Adrenal gland (tissue), 9 donors: ENCODE measurements at regions not wholly inside any gene's neighbourhood (a gene's known extent, or its start where the extent isn't known, plus 50 kb on each side); places are given as distances from the start of the nearest gene placed in this dataset.

Source experiments
- DNase-seq, 7 donors: peaks; one replicate each; pipeline ENCODE4 v3.0.0-alpha.2; 2019 to 2020
- H3K27ac ChIP-seq, 5 donors: fragments of 200-600 bp; sonication (generic) in 4 of 5; 1 replicate in 3 of 5; 2 replicates in 2 of 5; pipeline versions ENCODE4 v1.5.1 to v1.8.0; 2016 to 2020; ENCODE audit warnings: mild to moderate bottlenecking in 1 of 5
- H3K27me3 ChIP-seq: fragments of 200-600 bp; 2 replicates; pipeline ENCODE4 v1.8.0; 2021
- H3K36me3 ChIP-seq, 2 donors: fragments of 200-600 bp; replicated peaks in 1 of 2; 1 replicate in 1 of 2; 2 replicates in 1 of 2; pipeline versions ENCODE4 v1.5.1 to v1.8.0; 2018 to 2022
- H3K4me1 ChIP-seq, 2 donors: fragments of 200-600 bp; replicated peaks in 1 of 2; 1 replicate in 1 of 2; 2 replicates in 1 of 2; pipeline versions ENCODE4 v1.5.1 to v1.8.0; 2018 to 2021
- H3K4me3 ChIP-seq, 4 donors: fragments of 200-600 bp; sonication (generic) in 3 of 4; one replicate each; pipeline ENCODE4 v1.5.1; 2016 to 2018
- H3K9me3 ChIP-seq, 3 donors: fragments of 200-600 bp; sonication (generic) in 1 of 3; replicated peaks in 1 of 3; 1 replicate in 2 of 3; 2 replicates in 1 of 3; pipeline versions ENCODE4 v1.5.1 to v1.8.0; 2016 to 2021
- POLR2A ChIP-seq, 2 donors: fragments of 450-650 bp; IDR thresholded peaks; one replicate each; pipeline ENCODE4 v1.6.1; 2017; ENCODE audit warnings: antibody characterized with exemption in 2 of 2, mild to moderate bottlenecking in 2 of 2, moderate library complexity in 1 of 2
- WGBS, 4 donors: extraction: QIAGEN DNeasy Blood & Tissue Kit in 2 of 4; methylation state at CpG; one replicate each; pipeline versions ENCODE4 v1.1.5 to v1.1.7; 2013 to 2017; 5-methylcytosine and 5-hydroxymethylcytosine counted together
- intact Hi-C, 2 donors: fragments of 100-400 bp; cut with DNase I; formaldehyde crosslinking; loops; one replicate each; pipeline versions ENCODE4 v1.14.1 to v1.15.0; 2022 to 2023
- TF ChIP-seq, protein P1 (sequence below), 6 experiments: fragments of 450-650 bp in 4 of 6; fragments of 200-600 bp in 2 of 6; sonication (generic) in 1 of 6; IDR thresholded peaks; 1 replicate in 5 of 6; 2 replicates in 1 of 6; pipeline versions ENCODE4 v1.5.1 to v1.8.0; 2016 to 2021; ENCODE audit warnings: antibody characterized with exemption in 6 of 6, mild to moderate bottlenecking in 2 of 6, moderate library complexity in 1 of 6
- donor health status: healthy with polysubstance abuse.
- donor health status: Bipolar disorder and iron deficiency.
- donor health status: DM: yes; HTN: yes; CAD: no.
- donor health status: DM: no; HTN: no; CAD: no.
- donor health status: DM: no; HTN: no; CAD: no.

DNA sequence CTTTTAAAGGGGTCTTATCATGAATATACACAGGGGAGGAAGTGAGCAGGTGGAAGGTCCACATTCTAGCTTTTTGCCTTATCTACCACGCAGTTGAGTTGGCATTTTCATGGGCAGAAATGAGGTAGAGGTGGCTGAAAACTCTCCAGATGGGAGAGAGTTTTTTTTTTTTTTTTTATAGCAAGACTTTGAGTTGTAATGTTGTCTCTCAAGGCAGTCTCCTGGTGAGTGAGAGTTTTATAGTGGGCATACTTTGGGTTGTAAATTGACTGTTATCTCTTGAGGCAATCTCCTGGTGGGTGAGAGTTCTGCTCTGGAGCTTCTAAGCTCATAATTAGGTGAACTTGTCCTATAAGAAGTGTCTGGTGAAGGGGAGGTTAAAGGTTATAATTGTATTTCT is 191.7 kb upstream of the NAALADL2 start:
- Histone ChIP-seq H3K4me1 (no peaks in the 10 kb centered on the region), H3K4me3 (no peak overlapping the region), H3K36me3 (no peaks in the 10 kb centered on the region), H3K9me3 (no peaks in the 10 kb centered on the region), H3K27me3 (no peaks in the 10 kb centered on the region), H3K27ac (no peak overlapping the region)
- WGBS, 4 donors = 60 to 75% (median 64%) methylated on average over 1 of the region's 1 CpG
- DNase-seq = no peak
- intact Hi-C loops = no loop called here
- TF ChIP-seq POLR2A (IDR thresholded peaks at IDR 0.05) = no peak
- TF ChIP-seq, protein P1, sequence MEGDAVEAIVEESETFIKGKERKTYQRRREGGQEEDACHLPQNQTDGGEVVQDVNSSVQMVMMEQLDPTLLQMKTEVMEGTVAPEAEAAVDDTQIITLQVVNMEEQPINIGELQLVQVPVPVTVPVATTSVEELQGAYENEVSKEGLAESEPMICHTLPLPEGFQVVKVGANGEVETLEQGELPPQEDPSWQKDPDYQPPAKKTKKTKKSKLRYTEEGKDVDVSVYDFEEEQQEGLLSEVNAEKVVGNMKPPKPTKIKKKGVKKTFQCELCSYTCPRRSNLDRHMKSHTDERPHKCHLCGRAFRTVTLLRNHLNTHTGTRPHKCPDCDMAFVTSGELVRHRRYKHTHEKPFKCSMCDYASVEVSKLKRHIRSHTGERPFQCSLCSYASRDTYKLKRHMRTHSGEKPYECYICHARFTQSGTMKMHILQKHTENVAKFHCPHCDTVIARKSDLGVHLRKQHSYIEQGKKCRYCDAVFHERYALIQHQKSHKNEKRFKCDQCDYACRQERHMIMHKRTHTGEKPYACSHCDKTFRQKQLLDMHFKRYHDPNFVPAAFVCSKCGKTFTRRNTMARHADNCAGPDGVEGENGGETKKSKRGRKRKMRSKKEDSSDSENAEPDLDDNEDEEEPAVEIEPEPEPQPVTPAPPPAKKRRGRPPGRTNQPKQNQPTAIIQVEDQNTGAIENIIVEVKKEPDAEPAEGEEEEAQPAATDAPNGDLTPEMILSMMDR (IDR thresholded peaks at IDR 0.05) = no peak

DNA sequence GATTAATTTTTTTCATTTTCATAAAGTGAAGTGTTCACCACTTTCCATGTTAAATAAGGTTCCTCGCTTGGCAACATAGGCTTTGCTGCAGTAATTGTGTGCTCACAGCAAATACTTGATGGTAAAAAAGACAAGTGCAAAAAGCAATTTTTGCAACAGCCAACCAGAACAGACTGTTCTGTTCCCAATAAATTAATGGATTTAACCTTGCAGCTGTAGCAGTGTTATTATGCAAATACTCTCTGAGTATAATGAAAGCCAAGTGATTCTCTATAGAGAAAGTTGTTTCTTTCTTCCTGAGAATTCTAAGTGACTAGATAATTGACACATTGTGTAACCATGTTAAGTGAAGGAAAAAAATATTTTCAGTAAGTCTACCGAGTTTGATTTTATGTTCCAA is 183.7 kb upstream of the NAALADL2 start:
- H3K27me3 ChIP-seq = no peaks in the 10 kb centered on the region
- H3K27ac ChIP-seq = no peak overlapping the region
- no peak for DNase-seq
- 61 to 86% (median 79%) methylated on average over 2 of the region's 2 CpGs for WGBS, 4 donors
- no peaks in the 10 kb centered on the region for H3K36me3 ChIP-seq
- H3K9me3 ChIP-seq = no peaks in the 10 kb centered on the region
- TF ChIP-seq, protein P1 (IDR thresholded peaks at IDR 0.05) = no peak
- no peak for TF ChIP-seq POLR2A (IDR thresholded peaks at IDR 0.05)
- no peaks in the 10 kb centered on the region for H3K4me1 ChIP-seq
- intact Hi-C loops = no loop called here
- H3K4me3 ChIP-seq = no peak overlapping the region

DNA sequence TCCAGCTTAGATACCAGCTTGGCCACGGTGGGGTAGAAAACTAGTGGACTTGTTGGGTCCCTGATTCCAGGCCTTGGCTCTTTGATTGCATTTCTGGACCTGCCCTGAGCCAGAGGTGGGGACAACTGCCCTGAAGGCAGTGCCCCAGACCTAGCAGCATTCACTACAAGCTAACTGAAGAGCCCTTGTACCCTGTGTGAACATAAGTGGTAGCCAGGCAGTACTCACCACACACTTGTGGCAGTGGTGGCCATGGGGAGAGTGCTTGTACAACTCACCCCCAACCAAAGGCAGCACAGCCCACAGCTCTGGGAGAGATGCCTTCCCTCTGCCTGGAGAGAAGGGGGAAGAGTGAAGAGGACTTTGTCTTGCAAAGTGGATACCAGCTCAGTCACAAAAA is 177.3 kb upstream of the NAALADL2 start:
- H3K9me3 ChIP-seq = no peaks in the 10 kb centered on the region
- TF ChIP-seq, protein P1 (IDR thresholded peaks at IDR 0.05) = no peak
- TF ChIP-seq POLR2A (IDR thresholded peaks at IDR 0.05) = no peak
- intact Hi-C loops = no loop called here
- 56 to 100% (median 91%) methylated on average over 1 of the region's 1 CpG for WGBS, 4 donors
- no peak overlapping the region for H3K27ac ChIP-seq
- H3K4me3 ChIP-seq = no peak overlapping the region
- H3K27me3 ChIP-seq = no peaks in the 10 kb centered on the region
- no peaks in the 10 kb centered on the region for H3K36me3 ChIP-seq
- H3K4me1 ChIP-seq = no peaks in the 10 kb centered on the region
- DNase-seq = no peak

DNA sequence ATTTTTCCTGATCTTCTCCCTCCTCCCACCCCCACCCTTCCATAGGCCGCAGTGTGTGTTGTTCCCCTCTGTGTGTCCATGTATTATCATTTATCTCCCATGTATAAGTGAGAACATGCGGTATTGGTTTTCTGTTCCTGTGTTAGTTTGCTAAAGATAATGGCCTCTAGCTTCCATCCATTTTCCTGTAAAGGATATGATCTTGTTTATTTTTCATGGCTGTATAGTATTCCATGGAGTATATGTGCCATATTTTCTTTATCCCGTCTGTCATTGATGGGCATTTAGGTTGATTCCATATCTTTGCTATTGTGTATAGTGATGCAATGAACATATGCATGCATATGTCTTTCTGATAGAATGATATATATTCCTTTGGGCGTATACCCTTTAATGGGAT is 173.3 kb upstream of the NAALADL2 start:
- TF ChIP-seq, protein P1 (IDR thresholded peaks at IDR 0.05) = no peak
- TF ChIP-seq POLR2A (IDR thresholded peaks at IDR 0.05) = no peak
- H3K9me3 ChIP-seq = no peaks in the 10 kb centered on the region
- H3K27me3 ChIP-seq = no peaks in the 10 kb centered on the region
- no peak overlapping the region for H3K27ac ChIP-seq
- H3K4me1 ChIP-seq = no peaks in the 10 kb centered on the region
- WGBS, 4 donors = 89 to 95% (median 91%) methylated on average over 4 of the region's 4 CpGs
- no peak for DNase-seq
- intact Hi-C loops = no loop called here
- H3K36me3 ChIP-seq = no peaks in the 10 kb centered on the region
- H3K4me3 ChIP-seq = no peak overlapping the region
